ENCODE measurements at regions not wholly inside any gene's neighbourhood (a gene's known extent, or its start where the extent isn't known, plus 50 kb on each side); places are given as distances from the start of the nearest gene placed in this dataset.
"Not testable (repeated sequence)": the region's sequence is repeated elsewhere in the genome, so short reads cannot be mapped to it uniquely, and the experiment has no call there.

DNA sequence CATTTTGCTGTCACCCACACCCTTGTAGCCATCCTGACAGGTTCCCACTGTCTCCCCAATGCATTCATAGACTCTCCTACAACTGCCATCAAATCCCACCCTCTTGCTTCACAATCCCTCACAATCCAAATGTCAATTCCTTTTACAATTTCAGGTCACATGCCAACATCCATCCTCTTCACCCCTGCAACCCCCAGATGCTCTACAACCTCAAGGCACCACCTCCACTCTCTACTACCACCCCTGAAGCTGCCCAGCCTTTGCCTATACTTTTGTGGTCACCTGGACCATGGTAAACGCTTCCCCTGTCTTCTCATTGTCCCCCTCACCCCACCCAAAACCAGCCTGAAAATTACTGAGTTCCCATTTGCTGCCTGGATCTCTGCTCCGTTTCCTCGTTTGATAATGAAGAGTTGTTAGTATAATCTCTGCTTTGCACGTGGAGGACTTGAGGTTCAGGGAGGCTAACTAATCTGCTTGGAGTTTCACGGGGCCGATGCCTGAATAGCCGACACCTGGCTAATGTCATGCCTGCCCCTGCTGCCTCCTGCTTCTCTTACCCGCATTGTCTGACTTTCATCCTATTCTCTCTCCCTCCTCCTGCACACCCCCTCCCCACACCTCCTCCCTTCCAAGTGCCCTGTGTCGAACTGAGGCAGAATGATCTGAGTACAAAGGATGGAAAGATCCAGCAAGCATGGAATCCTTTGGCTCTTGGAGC, 82.4 kb upstream of the TOX2 start:
- no peak for DNase-seq
- H3K9me3 ChIP-seq (ENCODE audit: control insufficient read depth, low read length, poor library complexity, severe bottlenecking) = no peaks in the 10 kb centered on the region
- Mint-ChIP-seq H3K27me3 (peaks cover 27% of the 10 kb centered on the region), H3K27ac (no peak overlapping the region), H3K4me3 (no peak overlapping the region), H3K4me1 (peaks cover 2% of the 10 kb centered on the region), H3K36me3 (ENCODE audit: low read depth) (no peaks in the 10 kb centered on the region)
- no peak for ATAC-seq

DNA sequence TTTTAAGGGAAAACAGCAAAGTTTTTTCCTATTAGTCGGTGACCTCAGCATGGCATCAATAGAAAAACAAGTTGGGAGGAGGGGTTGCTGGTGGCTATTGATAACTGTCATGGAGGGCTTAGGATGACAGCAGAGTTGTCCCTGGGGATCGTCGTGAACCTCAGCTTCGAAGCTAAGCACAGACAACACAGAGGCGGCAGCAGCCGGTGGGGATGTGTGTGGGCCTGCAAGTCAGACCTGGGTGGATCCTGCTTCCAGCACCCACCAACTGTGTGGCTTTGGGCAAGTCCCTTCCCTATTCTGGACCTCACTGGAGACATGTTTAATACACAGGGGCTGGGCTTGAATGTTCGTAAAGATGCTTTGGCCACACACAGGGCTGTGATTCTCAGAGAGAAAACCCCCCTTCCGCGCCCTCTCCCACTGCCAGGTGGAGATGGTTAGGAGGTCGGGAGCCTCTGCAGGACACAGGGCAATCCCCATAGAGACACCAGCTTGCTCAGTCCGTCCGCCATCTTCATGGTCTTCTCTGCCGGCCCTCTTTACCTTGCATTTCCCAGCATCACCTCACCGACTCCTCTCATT, 83.1 kb upstream of the TOX2 start:
- Mint-ChIP-seq H3K4me3 (no peak overlapping the region), H3K27me3 (peaks cover 32% of the 10 kb centered on the region), H3K36me3 (ENCODE audit: low read depth) (no peaks in the 10 kb centered on the region), H3K27ac (no peak overlapping the region), H3K4me1 (peaks cover 2% of the 10 kb centered on the region)
- H3K9me3 ChIP-seq (ENCODE audit: control insufficient read depth, low read length, poor library complexity, severe bottlenecking) = no peaks in the 10 kb centered on the region
- no peak for ATAC-seq
- DNase-seq = no peak

DNA sequence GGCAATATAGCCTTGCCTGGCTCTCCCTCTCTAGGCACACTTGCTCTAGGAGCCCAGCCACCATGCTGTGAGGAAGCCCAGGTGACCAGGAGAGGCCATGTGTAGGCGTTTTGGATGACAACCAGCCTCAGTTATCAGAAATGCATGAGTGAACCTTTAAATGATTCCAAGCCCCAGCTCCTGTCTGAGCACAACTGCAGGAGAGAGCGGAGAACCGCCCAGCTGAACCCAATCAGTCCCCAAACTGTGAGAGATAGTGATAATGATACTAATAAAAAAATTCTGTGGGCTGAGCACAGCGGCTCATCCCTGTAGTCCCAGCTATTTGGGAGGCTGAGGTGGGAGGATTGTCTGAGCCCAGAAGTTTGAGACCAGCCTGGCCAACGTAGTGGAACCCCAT, 83.8 kb upstream of the TOX2 start:
- DNase-seq (no peak), ATAC-seq (no peak)
- Mint-ChIP-seq H3K4me1 (peaks cover 2% of the 10 kb centered on the region), H3K27ac (no peak overlapping the region), H3K4me3 (no peak overlapping the region), H3K36me3 (ENCODE audit: low read depth) (no peaks in the 10 kb centered on the region), H3K27me3 (peaks cover 29% of the 10 kb centered on the region)
- H3K9me3 ChIP-seq (ENCODE audit: control insufficient read depth, low read length, poor library complexity, severe bottlenecking) = no peaks in the 10 kb centered on the region

DNA sequence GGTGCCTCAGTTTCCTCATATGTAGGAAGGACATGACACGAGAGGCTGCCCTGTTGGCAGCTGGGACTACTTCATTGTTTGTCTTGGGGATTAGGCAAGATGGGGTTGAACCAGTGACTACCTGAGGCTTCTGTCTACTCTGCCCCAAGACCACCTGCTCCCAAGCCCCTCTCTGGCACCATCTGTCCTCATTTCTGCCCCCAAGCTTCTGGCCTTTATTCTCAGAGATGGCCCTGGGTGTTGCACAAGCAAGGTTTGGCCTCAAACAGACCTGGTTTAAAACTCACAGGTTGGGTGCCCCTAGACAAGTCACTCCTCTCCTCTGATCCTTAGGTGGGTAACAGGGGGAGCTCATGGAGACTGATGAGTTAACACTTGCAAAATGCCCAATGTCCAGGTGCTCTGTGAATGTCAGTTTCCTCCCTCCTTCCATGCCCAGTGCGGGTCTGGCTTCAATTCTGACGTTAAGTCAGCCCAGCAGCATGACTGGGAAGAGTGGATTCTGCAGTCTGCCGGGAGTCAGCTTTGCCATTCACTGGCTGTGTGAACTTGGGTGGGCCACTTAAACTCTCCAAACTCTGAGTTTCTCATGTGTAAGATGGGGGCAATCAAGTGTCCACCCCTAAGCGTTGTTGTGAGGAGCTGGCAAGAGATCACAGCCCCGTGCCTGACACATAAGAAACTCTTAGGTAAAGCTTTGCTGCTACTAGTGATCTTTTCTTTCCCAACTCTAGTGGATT, 84.5 kb upstream of the TOX2 start:
- no peak overlapping the region for H3K27ac Mint-ChIP-seq
- H3K9me3 ChIP-seq (ENCODE audit: control insufficient read depth, low read length, poor library complexity, severe bottlenecking) = no peaks in the 10 kb centered on the region
- no peak overlapping the region for H3K4me3 Mint-ChIP-seq
- no peaks in the 10 kb centered on the region for H3K36me3 Mint-ChIP-seq (ENCODE audit: low read depth)
- no peak for ATAC-seq
- peaks cover 2% of the 10 kb centered on the region for H3K4me1 Mint-ChIP-seq
- H3K27me3 Mint-ChIP-seq = peaks cover 32% of the 10 kb centered on the region
- no peak for DNase-seq

DNA sequence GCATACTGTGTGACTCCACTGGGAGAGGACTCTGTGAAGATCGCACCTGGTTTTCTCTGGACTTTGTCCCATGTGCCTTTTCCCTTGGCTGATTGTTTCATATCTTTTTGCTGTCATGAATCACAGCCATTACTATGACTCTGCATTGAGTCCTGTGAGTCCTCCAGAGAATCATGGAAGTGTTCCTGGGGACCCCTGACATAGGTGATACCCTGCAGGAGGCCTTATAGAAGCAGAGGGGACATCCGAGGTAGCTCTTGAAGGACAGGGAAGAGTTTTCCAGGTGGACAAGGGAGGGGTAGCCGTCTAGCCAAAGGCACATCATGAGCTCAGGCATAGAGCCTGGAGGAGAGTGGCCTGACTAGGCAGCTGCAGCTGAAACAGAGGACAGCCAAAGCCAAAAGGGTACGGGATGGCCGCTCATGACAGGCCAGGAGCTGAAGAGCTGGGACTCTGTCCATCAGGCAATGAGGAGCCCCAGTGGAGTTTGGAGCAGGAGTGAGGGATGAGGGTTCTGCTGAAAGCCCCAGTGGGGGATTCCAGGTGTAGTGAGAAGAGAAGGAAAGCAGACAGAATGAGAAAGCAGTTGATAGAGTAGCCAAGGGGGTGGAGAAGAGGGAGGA, 86.6 kb upstream of the TOX2 start:
- no peak overlapping the region for H3K4me3 Mint-ChIP-seq
- peaks cover 2% of the 10 kb centered on the region for H3K4me1 Mint-ChIP-seq

DNA sequence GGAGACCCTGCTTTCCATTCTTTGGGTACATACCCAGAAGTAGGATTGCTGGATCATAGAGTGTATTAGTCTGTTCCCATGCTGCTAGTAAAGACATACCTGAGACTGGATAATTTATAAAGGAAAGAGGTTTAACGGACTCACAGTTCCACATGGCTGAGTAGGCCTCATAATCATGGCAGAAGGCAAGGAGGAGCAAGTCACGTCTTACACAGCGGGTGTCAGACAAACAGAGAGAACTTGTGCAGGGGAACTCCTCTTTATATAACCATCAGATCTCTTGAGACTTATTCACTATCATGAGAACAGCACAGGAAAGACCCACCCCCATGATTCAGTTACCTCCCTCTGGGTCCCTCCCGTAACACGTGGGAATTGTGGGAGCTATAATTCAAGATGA, 87.7 kb upstream of the TOX2 start:
- not testable (repeated sequence) for ATAC-seq; H3K4me1 Mint-ChIP-seq; H3K36me3 Mint-ChIP-seq (ENCODE audit: low read depth)

More for the DNA sequence above, 86.6 kb upstream of the TOX2 start:
- no peak for ATAC-seq
- H3K27me3 Mint-ChIP-seq = peaks cover 29% of the 10 kb centered on the region
- no peaks in the 10 kb centered on the region for H3K9me3 ChIP-seq (ENCODE audit: control insufficient read depth, low read length, poor library complexity, severe bottlenecking)
- no peak overlapping the region for H3K27ac Mint-ChIP-seq
- DNase-seq = no peak
- H3K36me3 Mint-ChIP-seq (ENCODE audit: low read depth) = no peaks in the 10 kb centered on the region

DNA sequence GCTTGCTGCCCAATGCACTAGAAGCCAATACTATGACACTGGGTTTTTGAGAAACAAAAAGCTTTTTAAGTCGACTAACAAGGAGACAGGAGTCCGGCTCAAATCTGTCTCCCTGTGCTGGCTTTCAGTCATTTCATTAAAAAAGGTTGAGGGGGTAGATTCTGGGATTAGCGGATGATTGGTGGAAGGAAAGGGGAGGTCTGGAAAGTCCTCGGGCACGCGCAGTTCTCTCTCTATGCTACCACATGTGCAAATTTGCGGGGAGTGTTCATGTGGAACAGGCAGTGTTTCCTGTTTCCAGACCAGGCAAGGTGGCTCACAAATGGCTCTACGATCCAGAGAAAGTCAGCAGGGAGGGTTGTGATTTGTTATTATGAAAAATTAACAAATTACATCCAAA, 89.1 kb upstream of the TOX2 start:
- no peak overlapping the region for H3K27ac Mint-ChIP-seq
- H3K9me3 ChIP-seq (ENCODE audit: control insufficient read depth, low read length, poor library complexity, severe bottlenecking) = no peaks in the 10 kb centered on the region
- no peaks in the 10 kb centered on the region for H3K36me3 Mint-ChIP-seq (ENCODE audit: low read depth)
- no peak overlapping the region for H3K4me3 Mint-ChIP-seq
- peaks cover 5% of the 10 kb centered on the region for H3K4me1 Mint-ChIP-seq
- DNase-seq = no peak
- peaks cover 29% of the 10 kb centered on the region for H3K27me3 Mint-ChIP-seq
- no peak for ATAC-seq

More for the DNA sequence above, 87.7 kb upstream of the TOX2 start:
- not testable (repeated sequence) for DNase-seq; H3K27ac Mint-ChIP-seq; H3K9me3 ChIP-seq (ENCODE audit: control insufficient read depth, low read length, poor library complexity, severe bottlenecking); H3K4me3 Mint-ChIP-seq
- peaks cover 29% of the 10 kb centered on the region for H3K27me3 Mint-ChIP-seq

DNA sequence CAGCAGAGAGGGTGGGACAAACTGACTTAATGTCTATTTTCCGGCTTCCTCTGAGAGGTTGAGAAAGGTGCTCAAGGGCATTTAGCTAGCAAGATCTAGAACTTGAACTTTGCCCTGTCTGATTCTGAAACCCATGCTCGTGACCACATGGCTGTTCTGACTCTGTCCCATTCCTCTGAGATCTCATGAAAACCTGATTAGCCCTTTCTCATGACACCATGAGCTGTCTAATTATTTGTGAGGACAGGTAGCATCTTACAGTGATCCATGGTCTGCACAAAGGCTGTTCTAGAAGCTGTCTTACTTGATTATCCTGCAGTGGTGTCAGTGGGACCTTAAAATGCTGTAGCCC, 89.6 kb upstream of the TOX2 start:
- no peak for DNase-seq
- no peak for ATAC-seq
- Mint-ChIP-seq H3K4me1 (peaks cover 5% of the 10 kb centered on the region), H3K4me3 (no peak overlapping the region), H3K27ac (no peak overlapping the region), H3K27me3 (peaks cover 29% of the 10 kb centered on the region), H3K36me3 (ENCODE audit: low read depth) (no peaks in the 10 kb centered on the region)
- no peaks in the 10 kb centered on the region for H3K9me3 ChIP-seq (ENCODE audit: control insufficient read depth, low read length, poor library complexity, severe bottlenecking)

DNA sequence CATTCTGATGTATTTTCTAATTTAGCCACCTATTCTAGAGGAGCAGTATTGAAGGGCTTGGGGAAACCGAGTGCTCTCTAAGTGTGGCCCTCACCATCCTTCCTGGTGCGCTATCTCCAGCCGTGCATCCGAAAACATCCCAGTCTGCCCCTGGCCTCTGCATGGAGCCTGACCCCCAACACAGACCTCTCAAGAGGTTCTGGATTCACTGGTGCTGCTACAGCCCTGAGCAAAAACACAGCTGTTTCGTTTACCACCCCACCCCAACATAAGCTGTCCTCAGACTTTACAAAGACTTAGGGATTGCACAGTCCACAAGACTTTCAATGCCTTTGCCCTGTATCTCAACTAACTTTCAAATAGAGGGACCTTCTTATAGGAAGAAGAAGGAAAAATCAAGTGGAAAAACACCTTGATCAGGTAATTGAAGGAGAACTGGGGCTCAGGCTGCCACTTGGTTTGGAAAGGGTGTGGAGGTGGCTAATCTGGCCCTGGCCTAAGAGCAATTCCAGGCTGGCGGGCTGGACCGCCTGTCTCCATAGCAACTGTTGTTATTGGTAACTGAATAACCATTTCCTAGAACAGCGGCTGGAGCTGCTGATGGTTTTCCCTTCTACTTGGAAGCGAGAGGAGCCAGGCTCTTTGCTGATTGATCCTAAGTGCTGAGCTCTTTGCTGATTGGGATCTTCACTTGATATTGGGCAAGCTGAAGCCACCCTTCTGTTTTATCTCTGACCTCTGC, 90.2 kb upstream of the TOX2 start:
- H3K9me3 ChIP-seq (ENCODE audit: control insufficient read depth, low read length, poor library complexity, severe bottlenecking) = no peaks in the 10 kb centered on the region
- Mint-ChIP-seq H3K4me1 (peaks cover 5% of the 10 kb centered on the region), H3K36me3 (ENCODE audit: low read depth) (no peaks in the 10 kb centered on the region), H3K27ac (no peak overlapping the region), H3K4me3 (no peak overlapping the region), H3K27me3 (peaks cover 29% of the 10 kb centered on the region)
- ATAC-seq = no peak
- no peak for DNase-seq

DNA sequence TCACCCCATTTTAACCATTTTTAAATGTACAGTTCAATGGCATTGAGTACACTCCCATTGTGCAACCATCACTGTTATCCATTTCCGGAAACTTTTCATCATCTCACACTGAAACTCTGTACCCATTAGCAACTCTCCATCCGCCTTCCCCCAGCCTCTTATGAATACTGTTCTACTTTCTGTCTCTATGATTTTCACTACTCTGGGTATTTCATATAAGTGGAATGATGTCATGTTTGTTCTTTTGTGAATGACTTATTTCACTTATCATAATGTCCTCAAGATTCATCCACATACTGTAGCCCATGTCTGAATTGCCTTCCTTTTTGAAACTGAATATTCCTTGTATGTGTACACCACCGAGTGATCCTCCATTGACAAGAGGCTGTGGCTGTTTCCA, 92.9 kb upstream of the TOX2 start:
- Mint-ChIP-seq H3K4me1 (peaks cover 3% of the 10 kb centered on the region), H3K27ac (peak overlapping the region; percentile 30)

DNA sequence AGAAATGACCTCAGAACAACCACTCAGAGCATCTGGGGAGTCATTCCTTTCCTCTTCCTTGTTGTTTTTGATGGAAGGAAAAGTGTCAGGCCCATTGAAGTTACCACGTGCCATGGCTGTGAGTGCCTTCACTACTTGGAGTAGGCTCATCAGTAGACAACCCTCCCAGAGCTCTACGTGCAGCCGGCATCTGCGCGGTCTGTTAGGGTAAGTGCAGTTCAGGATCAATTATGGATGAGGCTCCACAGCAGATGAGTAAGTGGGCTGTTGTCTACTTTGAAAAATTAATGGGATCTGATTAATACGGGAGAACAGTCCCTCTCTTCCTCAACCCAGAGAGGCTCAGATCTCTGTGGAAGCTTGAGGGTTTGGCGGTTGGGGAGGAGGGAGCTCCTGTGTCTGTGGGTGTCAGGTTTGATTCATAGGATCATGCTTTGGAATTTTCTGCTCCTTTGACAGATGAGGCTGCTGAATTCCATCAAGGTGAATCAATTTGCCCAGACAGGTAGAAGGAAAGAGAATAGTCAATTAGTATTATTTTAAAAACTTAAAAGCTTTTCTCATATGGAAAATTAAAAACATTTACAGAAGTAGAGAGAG, 93.8 kb upstream of the TOX2 start:
- H3K27me3 Mint-ChIP-seq = peaks cover 11% of the 10 kb centered on the region
- ATAC-seq (no peak), DNase-seq (no peak)
- H3K27ac Mint-ChIP-seq = no peak overlapping the region
- no peaks in the 10 kb centered on the region for H3K9me3 ChIP-seq (ENCODE audit: control insufficient read depth, low read length, poor library complexity, severe bottlenecking)
- peaks cover 3% of the 10 kb centered on the region for H3K4me1 Mint-ChIP-seq
- no peak overlapping the region for H3K4me3 Mint-ChIP-seq
- H3K36me3 Mint-ChIP-seq (ENCODE audit: low read depth) = no peaks in the 10 kb centered on the region

More for the DNA sequence above, 92.9 kb upstream of the TOX2 start:
- DNase-seq (no peak), ATAC-seq (no peak)
- no peak overlapping the region for H3K4me3 Mint-ChIP-seq
- H3K9me3 ChIP-seq (ENCODE audit: control insufficient read depth, low read length, poor library complexity, severe bottlenecking) = no peaks in the 10 kb centered on the region
- peaks cover 15% of the 10 kb centered on the region for H3K27me3 Mint-ChIP-seq
- no peaks in the 10 kb centered on the region for H3K36me3 Mint-ChIP-seq (ENCODE audit: low read depth)

DNA sequence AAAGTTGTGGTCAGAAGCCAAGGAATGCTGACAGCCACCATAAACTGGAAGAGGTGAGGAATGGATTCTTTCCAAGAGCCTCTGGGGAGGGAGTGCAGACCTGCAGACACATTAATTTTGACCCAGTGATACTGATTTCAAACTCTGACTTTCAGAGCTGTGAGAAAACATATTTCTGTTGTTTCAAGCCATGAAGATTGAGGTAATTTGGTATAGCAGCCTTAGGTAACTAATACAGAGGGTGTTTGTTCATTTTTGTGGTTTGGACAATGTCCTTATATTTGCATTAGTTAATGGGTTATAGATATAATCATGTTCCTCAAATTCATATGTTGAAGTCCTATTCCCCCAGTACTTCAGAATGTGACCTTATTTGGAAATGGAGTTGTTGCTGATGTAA, 85.4 kb upstream of the GTSF1L start:
- Mint-ChIP-seq H3K36me3 (ENCODE audit: low read depth) (no peaks in the 10 kb centered on the region), H3K27me3 (no peaks in the 10 kb centered on the region), H3K27ac (no peak overlapping the region), H3K4me1 (no peaks in the 10 kb centered on the region), H3K4me3 (no peak overlapping the region)
- DNase-seq (no peak), ATAC-seq (no peak)
- peaks cover 5% of the 10 kb centered on the region for H3K9me3 ChIP-seq (ENCODE audit: control insufficient read depth, low read length, poor library complexity, severe bottlenecking)

Data from T-helper 17 cell (primary cell).